ENCODE measurements at regions not wholly inside any gene's neighbourhood (a gene's known extent, or its start where the extent isn't known, plus 50 kb on each side); places are given as distances from the start of the nearest gene placed in this dataset.
A peak's percentile ranks its signal among the peaks of the same experiment; 100 is the strongest.

DNA sequence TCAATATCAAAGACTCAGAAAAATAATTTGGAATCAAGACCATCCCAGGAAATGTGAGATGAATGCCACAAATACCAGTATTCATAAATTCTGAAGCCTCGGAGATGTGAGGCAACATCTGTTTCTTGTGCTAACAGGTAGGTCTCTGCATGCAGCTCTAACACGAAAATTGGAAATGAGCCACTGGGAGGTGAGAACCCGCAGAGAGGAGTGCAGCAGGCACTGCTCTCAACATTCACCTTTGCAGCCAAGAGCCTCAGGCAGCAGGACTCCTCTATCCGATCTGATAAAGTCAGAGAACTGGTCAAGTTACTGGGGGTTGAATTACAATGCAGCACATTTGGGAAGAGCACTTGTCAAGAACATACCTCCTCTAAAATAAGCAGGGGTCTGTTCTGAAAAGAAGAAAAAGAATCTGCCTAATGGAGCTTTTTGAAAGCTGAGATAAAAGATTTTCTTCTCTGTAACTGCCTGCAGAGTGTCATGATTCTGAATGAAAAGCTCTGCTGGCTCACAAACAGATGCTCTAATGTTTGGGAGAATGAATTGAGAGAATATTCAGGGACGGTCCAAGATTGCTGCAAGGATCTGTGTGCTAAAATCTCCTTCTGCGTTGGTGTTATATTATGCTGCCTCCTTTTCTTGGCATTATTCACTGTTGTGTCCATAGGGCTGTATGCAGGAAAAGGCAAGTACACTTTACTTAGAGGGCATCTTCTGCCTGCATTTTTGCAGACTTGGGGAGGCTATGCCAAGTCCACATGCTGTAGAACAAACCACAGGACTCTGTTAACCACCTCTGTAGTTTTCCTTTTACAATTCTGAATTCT lies 209.6 kb upstream of the KRR1 start:
- H3K36me3 ChIP-seq, result no peaks in the 10 kb centered on the region
- peak; percentile 41 to 58 for DNase-seq (ENCODE audit: low read depth in 1 of 2, low spot score in 1 of 2)
- peaks cover 34% of the 10 kb centered on the region for H3K4me1 ChIP-seq (ENCODE audit: low read depth)
- H3K9me3 ChIP-seq (ENCODE audit: low read depth), result no peaks in the 10 kb centered on the region
- H3K27me3 ChIP-seq, result no peaks in the 10 kb centered on the region
- H3K27ac ChIP-seq, result peak overlapping the region; percentile 25
- no peak for TF ChIP-seq CTCF (IDR thresholded peaks at IDR 0.05; ENCODE audit: low read depth, low read length)
- no peak overlapping the region for H3K4me3 ChIP-seq

DNA sequence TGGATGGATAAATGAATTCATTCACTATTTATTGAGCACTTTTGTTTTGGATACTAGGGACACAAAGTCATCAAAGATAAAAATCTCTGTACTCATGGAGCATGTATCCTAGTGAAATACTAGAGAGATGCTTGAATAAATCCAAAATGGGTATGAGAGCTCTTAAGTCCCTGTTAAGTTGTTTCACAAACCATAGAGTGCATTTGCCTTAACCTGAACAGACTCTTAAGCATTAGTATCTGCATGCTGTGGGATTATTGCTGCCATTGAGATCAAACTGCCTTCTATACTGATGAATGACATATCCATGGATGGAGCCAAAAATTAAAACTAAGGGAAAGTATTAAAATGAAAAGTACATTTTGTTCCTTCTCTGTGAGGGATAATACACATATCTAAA lies 206.5 kb upstream of the KRR1 start:
- Histone ChIP-seq H3K36me3 (no peaks in the 10 kb centered on the region), H3K27me3 (no peaks in the 10 kb centered on the region), H3K27ac (no peak overlapping the region), H3K9me3 (ENCODE audit: low read depth) (no peaks in the 10 kb centered on the region), H3K4me3 (no peak overlapping the region), H3K4me1 (ENCODE audit: low read depth) (peaks cover 33% of the 10 kb centered on the region)
- no peak for TF ChIP-seq CTCF (IDR thresholded peaks at IDR 0.05; ENCODE audit: low read depth, low read length)
- DNase-seq (ENCODE audit: low read depth in 1 of 2, low spot score in 1 of 2), result no peak

- no peak for TF ChIP-seq CTCF (IDR thresholded peaks at IDR 0.05; ENCODE audit: low read depth, low read length)
These were observed 205.0 kb upstream of the KRR1 start for GRCh38 chr12:75716291-75717025.

DNA sequence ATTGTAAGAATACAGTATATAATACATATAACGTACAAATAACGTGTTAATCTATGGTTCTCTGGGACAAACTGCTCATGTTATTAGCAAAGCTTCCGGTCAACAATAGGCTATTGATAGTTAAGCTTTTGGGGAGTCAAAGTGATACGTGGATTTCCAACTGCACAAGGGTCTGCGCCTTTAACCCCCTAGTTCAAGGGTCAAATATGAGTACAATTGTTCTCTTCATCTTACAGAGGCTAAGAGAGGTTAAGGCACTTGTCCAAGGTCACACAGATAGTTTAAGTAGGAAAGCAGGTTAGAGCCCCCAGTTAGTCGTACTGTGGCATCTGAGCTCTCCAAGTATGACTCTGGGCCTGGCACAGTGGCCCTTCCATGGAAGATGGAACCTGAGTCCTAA lies 204.3 kb upstream of the KRR1 start:
- no peaks in the 10 kb centered on the region for H3K9me3 ChIP-seq (ENCODE audit: low read depth)
- H3K4me3 ChIP-seq, result no peak overlapping the region
- no peaks in the 10 kb centered on the region for H3K36me3 ChIP-seq
- no peak for DNase-seq (ENCODE audit: low read depth in 1 of 2, low spot score in 1 of 2)
- H3K27me3 ChIP-seq, result no peaks in the 10 kb centered on the region
- TF ChIP-seq CTCF (IDR thresholded peaks at IDR 0.05; ENCODE audit: low read depth, low read length), result no peak
- H3K4me1 ChIP-seq (ENCODE audit: low read depth), result peaks cover 24% of the 10 kb centered on the region
- no peak overlapping the region for H3K27ac ChIP-seq

More at GRCh38 chr12:75716291-75717025, 205.0 kb upstream of the KRR1 start:
- Histone ChIP-seq H3K4me1 (ENCODE audit: low read depth) (peaks cover 31% of the 10 kb centered on the region), H3K27ac (no peak overlapping the region), H3K36me3 (no peaks in the 10 kb centered on the region), H3K27me3 (no peaks in the 10 kb centered on the region), H3K4me3 (no peak overlapping the region), H3K9me3 (ENCODE audit: low read depth) (no peaks in the 10 kb centered on the region)
- no peak for DNase-seq (ENCODE audit: low read depth in 1 of 2, low spot score in 1 of 2)

- DNase-seq (ENCODE audit: low read depth in 1 of 2, low spot score in 1 of 2), result no peak
- no peaks in the 10 kb centered on the region for H3K9me3 ChIP-seq (ENCODE audit: low read depth)
- no peaks in the 10 kb centered on the region for H3K36me3 ChIP-seq
- no peak for TF ChIP-seq CTCF (IDR thresholded peaks at IDR 0.05; ENCODE audit: low read depth, low read length)
- no peak overlapping the region for H3K27ac ChIP-seq
- H3K4me1 ChIP-seq (ENCODE audit: low read depth), result peaks cover 20% of the 10 kb centered on the region
- H3K4me3 ChIP-seq, result no peak overlapping the region
- H3K27me3 ChIP-seq, result no peaks in the 10 kb centered on the region
These were observed 203.9 kb upstream of the KRR1 start for GRCh38 chr12:75715323-75715644.
